NOMO-1 (cell line): ENCODE measurements at regions not wholly inside any gene's neighbourhood (a gene's known extent, or its start where the extent isn't known, plus 50 kb on each side); places are given as distances from the start of the nearest gene placed in this dataset.
"Not testable (repeated sequence)": the region's sequence is repeated elsewhere in the genome, so short reads cannot be mapped to it uniquely, and the experiment has no call there.

ENCODE experiments used
- DNase-seq, 2 experiments: peaks; one replicate each; lab custom pipeline; 2025; ENCODE audit not compliant: unreplicated experiment in 2 of 2; lab: John Stamatoyannopoulos, UW

- DNase-seq, result peak; percentile 73 to 87
These were observed 279.9 kb downstream of the NEBL start for GRCh38 chr10:20616918-20617810.

- DNase-seq, result no peak
These were observed 280.9 kb downstream of the NEBL start for GRCh38 chr10:20616056-20616671.

- no peak for DNase-seq
These were observed 281.7 kb downstream of the NEBL start for GRCh38 chr10:20615395-20615794.

GRCh38 chr10:20614911-20615310 lies 282.2 kb downstream of the NEBL start:
- DNase-seq, result no peak

GRCh38 chr10:20608503-20608902 lies 288.6 kb downstream of the NEBL start:
- DNase-seq, result no peak

- DNase-seq, result no peak
These were observed 290.1 kb downstream of the NEBL start for GRCh38 chr10:20606985-20607384.

- no peak for DNase-seq
These were observed 295.1 kb downstream of the NEBL start for GRCh38 chr10:20601941-20602461.

- no peak for DNase-seq
These were observed 298.5 kb downstream of the NEBL start for GRCh38 chr10:20598590-20598989.

- no peak for DNase-seq
These were observed 300.2 kb downstream of the NEBL start for GRCh38 chr10:20596911-20597310.

GRCh38 chr10:20596065-20596755 lies 300.9 kb downstream of the NEBL start:
- DNase-seq, result no peak

GRCh38 chr10:20593649-20594048 lies 303.5 kb downstream of the NEBL start:
- no peak for DNase-seq

GRCh38 chr10:20582041-20582440 lies 315.1 kb downstream of the NEBL start:
- DNase-seq, result no peak

GRCh38 chr10:20573924-20574323 lies 323.2 kb downstream of the NEBL start:
- no peak for DNase-seq

GRCh38 chr10:20555990-20556389 lies 341.1 kb downstream of the NEBL start:
- not testable (repeated sequence) for DNase-seq

- DNase-seq, result peak; percentile 1 to 41
These were observed 344.7 kb downstream of the NEBL start for GRCh38 chr10:20552382-20552781.

- DNase-seq, result no peak
These were observed 345.4 kb downstream of the NEBL start for GRCh38 chr10:20551761-20552160.

- no peak for DNase-seq
These were observed 360.9 kb downstream of the NEBL start for GRCh38 chr10:20535897-20536881.

- DNase-seq, result not testable (repeated sequence)
These were observed 365.7 kb downstream of the NEBL start for GRCh38 chr10:20531241-20531883.

GRCh38 chr10:20521186-20521585 lies 375.9 kb downstream of the NEBL start:
- DNase-seq, result no peak

- DNase-seq, result no peak
These were observed 381.5 kb downstream of the NEBL start for GRCh38 chr10:20515654-20516053.
